Occipital lobe (tissue), 1 donor: ENCODE measurements at regions not wholly inside any gene's neighbourhood (a gene's known extent, or its start where the extent isn't known, plus 50 kb on each side); places are given as distances from the start of the nearest gene placed in this dataset.

ENCODE experiments used
- DNase-seq: peaks from one replicate; lab custom pipeline; 2025; lab: John Stamatoyannopoulos, UW

GRCh38 chr1:209389975-209390374 is 193.5 kb upstream of the CAMK1G start:
- no peak for DNase-seq

GRCh38 chr1:209390764-209391163 is 192.8 kb upstream of the CAMK1G start:
- no peak for DNase-seq

- DNase-seq = no peak
Measured at GRCh38 chr1:209391792-209392191, 191.7 kb upstream of the CAMK1G start.

GRCh38 chr1:209395169-209395568 is 188.3 kb upstream of the CAMK1G start:
- no peak for DNase-seq

- no peak for DNase-seq
Measured at GRCh38 chr1:209397371-209397770, 186.1 kb upstream of the CAMK1G start.

- DNase-seq = no peak
Measured at GRCh38 chr1:209397910-209398309, 185.6 kb upstream of the CAMK1G start.

GRCh38 chr1:209398313-209398991 is 185.1 kb upstream of the CAMK1G start:
- no peak for DNase-seq

- DNase-seq = no peak
Measured at GRCh38 chr1:209399800-209400199, 183.7 kb upstream of the CAMK1G start.

GRCh38 chr1:209400351-209401220 is 182.9 kb upstream of the CAMK1G start:
- DNase-seq = no peak

GRCh38 chr1:209402697-209403096 is 180.8 kb upstream of the CAMK1G start:
- DNase-seq = no peak

GRCh38 chr1:209403921-209404320 is 179.6 kb upstream of the CAMK1G start:
- DNase-seq = no peak

GRCh38 chr1:209404577-209404976 is 178.9 kb upstream of the CAMK1G start:
- no peak for DNase-seq

- no peak for DNase-seq
Measured at GRCh38 chr1:209405183-209405814, 178.2 kb upstream of the CAMK1G start.

- DNase-seq = no peak
Measured at GRCh38 chr1:209406168-209406567, 177.3 kb upstream of the CAMK1G start.

- DNase-seq = no peak
Measured at GRCh38 chr1:209406595-209406994, 176.9 kb upstream of the CAMK1G start.

- DNase-seq = no peak
Measured at GRCh38 chr1:209409780-209410179, 173.7 kb upstream of the CAMK1G start.

- no peak for DNase-seq
Measured at GRCh38 chr1:209411491-209411929, 172.0 kb upstream of the CAMK1G start.

- DNase-seq = no peak
Measured at GRCh38 chr1:209412036-209412435, 171.5 kb upstream of the CAMK1G start.

GRCh38 chr1:209412566-209412965 is 170.9 kb upstream of the CAMK1G start:
- DNase-seq = no peak

- DNase-seq = no peak
Measured at GRCh38 chr1:209413062-209413461, 170.5 kb upstream of the CAMK1G start.

- no peak for DNase-seq
Measured at GRCh38 chr1:209414803-209415329, 168.6 kb upstream of the CAMK1G start.

GRCh38 chr1:209416039-209416438 is 167.5 kb upstream of the CAMK1G start:
- no peak for DNase-seq
